ENCODE measurements at regions not wholly inside any gene's neighbourhood (a gene's known extent, or its start where the extent isn't known, plus 50 kb on each side); places are given as distances from the start of the nearest gene placed in this dataset.

DNA sequence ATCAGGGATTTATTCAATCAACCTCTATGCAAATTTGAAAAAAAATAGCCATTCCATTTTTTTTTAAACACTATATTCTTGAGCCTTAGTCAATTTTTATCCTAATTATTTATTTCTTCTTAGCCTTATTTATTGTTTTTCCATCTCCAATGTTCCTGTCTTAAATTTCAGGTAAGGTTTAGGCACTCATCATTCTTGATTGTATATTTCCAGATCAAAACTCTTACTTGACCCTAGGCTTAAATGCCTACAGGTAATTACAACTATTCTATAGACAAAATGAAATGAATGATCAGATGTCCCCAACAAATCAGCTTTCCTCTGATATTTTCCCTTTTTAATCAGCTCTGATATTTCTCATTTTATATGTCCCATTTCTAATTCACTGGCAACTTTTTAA lies 402.6 kb upstream of the EPHA7 start:
- DNase-seq, result no peak

GRCh38 chr6:93820465-93821082 lies 401.2 kb upstream of the EPHA7 start:
- no peak for DNase-seq

DNA sequence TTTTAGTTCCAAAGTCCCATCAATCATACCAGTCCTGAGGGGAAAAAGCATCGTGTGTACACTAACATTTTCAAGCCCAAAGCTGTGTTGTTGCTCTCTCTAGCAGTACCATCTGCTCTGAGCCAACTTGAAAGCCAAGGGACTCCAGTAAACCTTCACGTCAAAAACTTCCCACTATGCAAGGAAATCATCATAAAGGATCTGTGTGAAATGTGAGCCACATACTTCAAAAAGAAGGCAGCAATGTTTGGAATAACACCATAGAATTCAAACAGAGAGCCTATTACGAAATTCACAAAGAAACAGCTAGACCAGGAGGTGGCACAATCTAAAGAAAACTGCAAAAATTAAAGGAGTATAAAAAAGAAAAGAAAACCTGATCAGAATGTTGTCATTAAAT lies 399.8 kb upstream of the EPHA7 start:
- no peak for DNase-seq

- DNase-seq, result no peak
Measured at GRCh38 chr6:93817937-93818336, 398.6 kb upstream of the EPHA7 start.

GRCh38 chr6:93806409-93807270 lies 387.3 kb upstream of the EPHA7 start:
- no peak for DNase-seq

DNA sequence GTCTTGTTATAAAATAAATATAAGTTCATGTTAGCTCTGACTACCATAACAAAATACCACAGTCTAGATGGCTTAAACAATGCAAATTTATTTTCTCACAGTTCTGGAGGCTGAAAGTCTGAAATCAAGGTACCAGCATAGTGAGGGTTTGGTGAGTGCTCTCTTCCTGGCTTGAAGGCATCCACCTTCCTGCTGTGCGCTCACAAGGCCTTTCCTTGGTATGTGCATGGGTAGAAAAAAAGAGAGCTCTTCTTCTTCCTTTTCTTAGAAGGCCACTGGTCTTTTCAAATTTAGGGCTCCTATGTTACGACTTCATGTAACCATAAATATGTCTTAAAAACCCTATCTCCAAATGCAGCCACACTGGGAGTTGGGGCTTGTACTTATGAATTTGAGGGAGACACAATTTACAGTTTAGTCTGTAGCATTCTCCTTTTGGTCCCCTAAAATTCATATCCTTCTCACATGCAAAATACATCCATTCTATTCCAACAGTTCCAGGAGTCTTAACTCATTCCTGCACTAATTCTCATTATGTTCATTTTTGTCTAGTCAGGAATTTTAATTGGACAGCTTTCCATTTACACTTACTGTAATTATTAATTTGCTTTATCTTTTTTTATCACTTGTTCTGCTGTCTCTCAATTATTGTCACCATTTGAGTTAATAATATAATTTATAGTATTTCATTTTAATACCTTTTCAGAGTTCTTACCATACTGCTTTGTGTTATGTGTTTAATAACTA lies 381.9 kb upstream of the EPHA7 start:
- DNase-seq, result no peak

DNA sequence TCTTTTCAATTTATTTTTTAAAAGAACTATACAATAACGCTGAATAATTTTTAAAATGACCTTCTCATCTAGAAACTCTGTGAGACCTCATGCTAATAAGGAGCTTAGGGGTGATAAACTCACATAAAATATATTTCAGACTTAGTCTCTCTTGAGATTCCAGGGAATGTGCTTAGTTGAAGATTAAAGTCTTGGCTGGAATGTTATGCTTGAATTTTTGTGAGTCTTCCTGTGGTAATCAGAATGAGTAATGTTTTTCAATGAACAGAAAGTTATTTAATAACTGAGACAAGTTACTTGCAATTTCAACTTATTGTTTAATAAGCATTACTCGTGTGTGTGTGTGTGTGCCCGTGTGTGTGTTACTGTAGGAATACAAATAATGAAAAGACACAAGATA lies 379.9 kb upstream of the EPHA7 start:
- no peak for DNase-seq

- DNase-seq, result no peak
Measured at GRCh38 chr6:93794166-93794565, 374.8 kb upstream of the EPHA7 start.

GRCh38 chr6:93792746-93793145 lies 373.4 kb upstream of the EPHA7 start:
- DNase-seq, result no peak

DNA sequence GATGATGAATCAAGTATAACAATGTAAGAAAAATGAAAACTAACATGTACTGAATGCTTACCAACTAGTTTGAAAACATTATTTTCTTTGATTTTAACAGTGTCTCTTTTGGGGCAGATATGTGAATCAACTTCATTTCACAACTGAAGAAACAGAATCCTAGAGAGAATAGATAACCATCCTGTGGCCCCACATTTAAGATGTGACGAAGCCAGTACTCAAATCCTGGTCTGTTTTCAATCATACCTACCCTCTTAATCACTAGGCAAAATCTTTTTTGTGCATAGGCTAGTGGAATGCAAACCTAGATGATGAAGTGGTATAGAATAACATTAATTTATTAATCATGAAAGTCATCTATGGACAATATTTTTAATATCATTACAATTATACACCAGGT lies 371.6 kb upstream of the EPHA7 start:
- no peak for DNase-seq

GRCh38 chr6:93789532-93789931 lies 370.2 kb upstream of the EPHA7 start:
- DNase-seq, result no peak

GRCh38 chr6:93787841-93788240 lies 368.5 kb upstream of the EPHA7 start:
- no peak for DNase-seq

DNA sequence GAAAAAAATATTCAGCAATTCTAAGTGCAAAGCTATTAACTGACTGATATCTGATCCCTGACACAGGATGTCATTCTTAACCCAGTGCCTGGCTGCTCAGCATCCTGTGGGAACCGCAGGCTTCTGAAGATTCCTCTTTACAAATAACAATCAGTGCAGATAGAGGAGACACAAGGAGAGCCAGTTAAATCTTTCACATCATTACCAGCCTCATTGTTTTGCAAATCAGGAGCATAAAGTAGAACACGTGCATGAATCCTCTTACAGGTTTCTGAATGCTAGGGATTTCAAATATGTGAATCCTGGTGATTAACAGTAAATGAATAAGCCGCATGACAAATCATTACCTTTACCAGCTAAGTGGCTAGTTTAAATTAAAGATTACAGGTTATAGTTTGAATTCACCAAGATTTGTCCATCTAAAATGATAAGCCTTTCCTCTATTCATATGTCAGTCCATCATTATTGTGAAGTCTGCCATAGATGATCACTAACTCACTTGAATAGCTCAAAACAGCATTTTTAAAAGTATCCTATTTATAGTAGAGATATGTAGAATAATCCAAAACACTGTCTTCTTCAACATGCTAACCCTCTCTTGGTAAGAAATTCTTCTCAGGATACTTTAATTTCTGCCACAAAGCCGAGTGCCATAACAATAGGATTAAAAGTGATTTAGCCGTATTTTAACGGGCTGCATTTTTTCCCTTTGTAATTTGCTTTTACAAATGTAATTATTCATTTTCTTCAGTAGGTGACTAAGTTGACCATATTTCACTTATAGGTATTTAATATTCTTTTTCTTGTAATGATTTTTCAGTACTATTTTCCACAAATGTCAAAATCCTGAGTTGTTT lies 367.3 kb upstream of the EPHA7 start:
- DNase-seq, result no peak

GRCh38 chr6:93785694-93786030 lies 366.3 kb upstream of the EPHA7 start:
- no peak for DNase-seq

DNA sequence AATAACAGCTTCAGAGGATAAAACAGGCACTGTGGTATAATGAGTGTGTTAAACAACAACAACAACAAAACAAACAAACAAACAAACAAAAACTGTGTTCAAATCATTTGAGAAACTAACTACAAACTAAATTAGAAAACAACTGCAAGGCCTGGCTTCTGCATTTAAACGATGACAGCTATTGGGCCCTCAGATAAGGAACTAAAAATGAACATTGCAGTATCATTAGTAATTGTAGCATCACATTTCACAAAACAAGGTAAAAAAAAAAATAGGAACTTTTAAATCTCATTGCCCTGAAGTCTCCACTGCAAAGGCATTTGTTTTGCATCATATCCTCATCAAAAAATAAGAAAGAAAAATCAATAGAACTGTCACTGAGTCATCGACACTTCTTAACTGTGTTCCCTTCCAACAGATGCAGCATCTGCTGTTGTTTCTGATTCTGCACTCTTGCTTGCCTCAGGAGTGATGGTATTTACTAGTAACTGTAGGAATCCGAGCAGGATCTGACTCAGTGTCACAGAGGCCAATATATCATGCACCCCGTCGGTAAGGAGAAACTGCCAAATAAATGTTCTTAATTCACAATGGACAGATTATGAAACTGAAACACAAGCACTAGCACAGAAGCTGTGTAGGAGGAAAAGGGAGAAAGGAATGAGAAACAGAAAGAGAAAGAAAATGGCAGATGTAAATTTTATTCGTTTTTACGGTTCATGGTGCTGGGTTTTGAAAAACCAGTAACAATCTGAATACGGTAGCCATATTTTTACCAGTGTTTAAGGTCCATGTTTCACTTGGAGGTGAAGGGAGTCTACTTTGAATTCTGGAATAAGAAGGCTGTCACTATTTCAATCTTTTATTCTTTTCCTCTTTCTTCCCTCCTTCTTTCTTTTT lies 365.7 kb upstream of the EPHA7 start:
- DNase-seq, result no peak

GRCh38 chr6:93779086-93779841 lies 359.9 kb upstream of the EPHA7 start:
- DNase-seq, result no peak

DNA sequence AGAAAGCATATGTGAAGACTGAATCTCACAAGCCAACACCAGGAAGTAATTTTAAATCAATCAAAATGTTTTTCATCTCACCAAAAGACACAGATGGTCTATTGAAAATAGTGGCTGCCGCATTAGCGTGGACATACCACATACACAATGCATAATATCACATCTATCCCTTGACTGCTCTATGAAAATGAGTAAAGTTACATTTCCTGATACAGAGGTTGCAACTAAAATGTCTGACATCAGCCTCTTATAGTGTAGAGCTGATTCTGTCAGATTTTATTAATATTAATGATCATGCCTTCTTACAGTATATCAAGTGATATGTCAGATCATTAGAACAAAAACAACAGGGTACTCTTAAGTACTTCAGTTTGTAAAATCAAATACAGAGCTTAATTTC lies 339.8 kb upstream of the EPHA7 start:
- DNase-seq, result no peak

- no peak for DNase-seq
Measured at GRCh38 chr6:93751969-93752368, 332.6 kb upstream of the EPHA7 start.

GRCh38 chr6:93749930-93750329 lies 330.6 kb upstream of the EPHA7 start:
- DNase-seq, result no peak

- no peak for DNase-seq
Measured at GRCh38 chr6:93749191-93749590, 329.8 kb upstream of the EPHA7 start.

DNA sequence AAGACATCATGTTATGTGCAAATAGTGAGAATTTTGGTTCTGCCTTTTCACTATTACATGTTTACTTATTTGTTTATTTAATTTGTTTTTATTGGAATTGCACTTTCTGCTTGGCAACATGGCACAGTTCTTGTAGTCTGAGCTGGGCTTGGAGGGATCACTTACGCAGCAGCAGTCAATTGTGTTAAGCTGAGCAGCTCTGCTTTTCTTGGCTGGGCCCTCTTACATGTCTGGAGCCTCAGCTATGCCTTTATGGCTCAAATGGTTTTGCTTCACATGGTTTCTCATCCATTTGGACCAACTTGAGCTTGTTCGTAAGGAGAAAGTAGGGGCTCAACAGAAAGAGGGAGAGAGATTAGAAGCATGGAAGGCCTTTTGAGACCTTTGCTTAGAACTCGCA lies 327.5 kb upstream of the EPHA7 start:
- DNase-seq, result no peak
